Immature natural killer cell (primary cell): ENCODE measurements at regions not wholly inside any gene's neighbourhood (a gene's known extent, or its start where the extent isn't known, plus 50 kb on each side); places are given as distances from the start of the nearest gene placed in this dataset.
"Not testable (repeated sequence)": the region's sequence is repeated elsewhere in the genome, so short reads cannot be mapped to it uniquely, and the experiment has no call there.

ENCODE experiments used
- DNase-seq, 3 donors: peaks; one replicate each; pipeline ENCODE4 v3.0.0; 2022; ENCODE audit warnings: mixed read lengths in 1 of 3
- H3K27ac Mint-ChIP-seq, 6 donors: one replicate each; pipeline ENCODE4 v1.8.0; 2020; ENCODE audit warnings: mixed read lengths in 6 of 6, mild to moderate bottlenecking in 5 of 6, inconsistent platforms in 4 of 6, moderate library complexity in 3 of 6
- H3K27me3 Mint-ChIP-seq, 3 donors: one replicate each; pipeline ENCODE4 v1.8.0; 2020 to 2021; ENCODE audit warnings: low read depth in 3 of 3, mild to moderate bottlenecking in 3 of 3, mixed read lengths in 3 of 3, moderate library complexity in 3 of 3, inconsistent platforms in 1 of 3
- H3K36me3 Mint-ChIP-seq, 3 donors: one replicate each; pipeline ENCODE4 v1.8.0; 2020; ENCODE audit warnings: mixed read lengths in 3 of 3, inconsistent platforms in 2 of 3, mild to moderate bottlenecking in 2 of 3
- H3K4me1 Mint-ChIP-seq, 2 donors: one replicate each; pipeline ENCODE4 v1.8.0; 2020; ENCODE audit warnings: inconsistent platforms in 2 of 2, mild to moderate bottlenecking in 2 of 2, mixed read lengths in 2 of 2, moderate library complexity in 1 of 2
- H3K4me3 Mint-ChIP-seq, 5 donors: one replicate each; pipeline ENCODE4 v1.8.0; 2020; ENCODE audit warnings: mild to moderate bottlenecking in 5 of 5, mixed read lengths in 5 of 5, inconsistent platforms in 3 of 5, moderate library complexity in 3 of 5
- H3K9me3 Mint-ChIP-seq, 6 donors: one replicate each; pipeline ENCODE4 v1.8.0; 2020; ENCODE audit warnings: mild to moderate bottlenecking in 6 of 6, mixed read lengths in 6 of 6, inconsistent platforms in 4 of 6, moderate library complexity in 3 of 6

- Mint-ChIP-seq H3K27ac (no peak overlapping the region), H3K36me3 (no peaks in the 10 kb centered on the region), H3K4me3 (no peak overlapping the region), H3K27me3 (peaks cover 0 to 9% (median 8%) of the 10 kb centered on the region in 3 donors), H3K9me3 (no peaks in the 10 kb centered on the region), H3K4me1 (peaks cover 9 to 12% of the 10 kb centered on the region in 2 donors)
- DNase-seq, result no peak
These were observed 89.3 kb downstream of the ZBTB18 start for GRCh38 chr1:244140420-244140819.

DNA sequence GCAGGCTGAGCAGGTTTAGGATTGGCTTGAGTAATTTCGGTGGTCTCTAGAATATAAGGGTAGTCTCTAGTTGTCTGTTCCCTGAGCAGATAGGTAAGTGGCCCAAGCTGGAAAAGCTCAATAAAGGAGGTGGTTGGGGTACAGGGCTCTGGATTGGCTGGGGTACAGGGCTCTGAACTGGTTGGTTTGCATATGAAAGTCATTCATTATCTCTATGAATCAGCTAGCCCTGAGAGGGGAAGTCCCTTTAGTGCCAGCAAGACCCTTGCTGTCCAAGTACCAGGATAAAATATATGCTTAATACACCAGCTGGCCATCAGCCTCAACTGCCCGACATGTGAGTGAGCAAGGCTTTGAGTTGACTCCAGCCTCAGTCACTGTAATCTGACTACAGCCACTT lies 93.0 kb downstream of the ZBTB18 start:
- no peaks in the 10 kb centered on the region for H3K9me3 Mint-ChIP-seq
- H3K4me1 Mint-ChIP-seq, result no peaks in the 10 kb centered on the region
- no peak overlapping the region for H3K4me3 Mint-ChIP-seq
- no peaks in the 10 kb centered on the region for H3K36me3 Mint-ChIP-seq
- peaks cover 0 to 4% (median 3%) of the 10 kb centered on the region in 3 donors for H3K27me3 Mint-ChIP-seq
- no peak overlapping the region for H3K27ac Mint-ChIP-seq
- no peak for DNase-seq

DNA sequence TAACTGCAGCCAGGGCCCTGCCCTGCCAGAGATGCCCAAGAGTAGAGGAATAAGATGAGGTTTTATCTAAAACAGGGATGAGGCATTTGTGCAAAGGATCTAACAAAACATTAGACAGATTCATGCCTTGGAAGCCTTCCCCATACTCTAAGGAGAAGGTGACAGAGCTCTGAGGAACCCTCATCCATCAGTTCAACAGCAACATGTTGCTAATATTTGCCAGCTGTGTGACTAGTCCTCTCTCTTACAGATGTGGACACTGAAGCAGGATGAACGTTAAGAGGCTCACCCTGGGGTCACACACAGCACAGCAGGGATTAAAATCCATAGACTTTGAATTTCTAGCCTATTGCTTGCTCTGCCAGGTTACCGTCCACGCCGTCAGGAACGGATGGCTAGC lies 99.0 kb downstream of the ZBTB18 start:
- Mint-ChIP-seq H3K4me1 (no peaks in the 10 kb centered on the region), H3K4me3 (no peak overlapping the region), H3K36me3 (no peaks in the 10 kb centered on the region), H3K27me3 (peaks cover 0 to 4% (median 0%) of the 10 kb centered on the region in 3 donors), H3K27ac (no peak overlapping the region), H3K9me3 (no peaks in the 10 kb centered on the region)
- no peak for DNase-seq

DNA sequence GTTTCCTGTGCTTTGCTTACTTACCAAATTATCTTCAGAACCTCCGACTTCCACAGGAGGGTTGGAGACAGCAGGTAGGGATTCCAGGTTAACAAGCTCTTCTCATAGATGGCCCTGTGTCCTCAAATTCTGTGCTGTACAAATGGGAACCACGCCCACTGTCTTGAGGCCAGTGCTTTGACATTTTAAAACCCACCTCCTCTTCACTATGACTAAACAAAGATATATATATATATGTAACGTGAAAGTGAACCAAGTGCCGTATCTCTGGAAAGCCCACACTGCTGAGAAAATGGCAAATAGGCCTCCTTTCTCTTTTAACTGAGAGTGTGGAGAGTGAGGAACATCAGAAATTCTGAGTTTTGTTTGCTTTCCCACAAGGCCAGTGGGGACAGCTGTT lies 99.6 kb downstream of the ZBTB18 start:
- Mint-ChIP-seq H3K27ac (no peak overlapping the region), H3K9me3 (no peaks in the 10 kb centered on the region), H3K4me1 (peaks cover 0 to 2% of the 10 kb centered on the region in 2 donors), H3K4me3 (no peak overlapping the region), H3K27me3 (peaks cover 0 to 4% (median 2%) of the 10 kb centered on the region in 3 donors), H3K36me3 (no peaks in the 10 kb centered on the region)
- no peak for DNase-seq

- Mint-ChIP-seq H3K4me1 (peaks cover 0 to 5% of the 10 kb centered on the region in 2 donors), H3K4me3 (no peak overlapping the region), H3K27me3 (peaks cover 0 to 6% (median 2%) of the 10 kb centered on the region in 3 donors), H3K9me3 (no peaks in the 10 kb centered on the region), H3K36me3 (no peaks in the 10 kb centered on the region), H3K27ac (no peak overlapping the region)
- DNase-seq, result no peak
These were observed 100.5 kb downstream of the ZBTB18 start for GRCh38 chr1:244151537-244151936.

DNA sequence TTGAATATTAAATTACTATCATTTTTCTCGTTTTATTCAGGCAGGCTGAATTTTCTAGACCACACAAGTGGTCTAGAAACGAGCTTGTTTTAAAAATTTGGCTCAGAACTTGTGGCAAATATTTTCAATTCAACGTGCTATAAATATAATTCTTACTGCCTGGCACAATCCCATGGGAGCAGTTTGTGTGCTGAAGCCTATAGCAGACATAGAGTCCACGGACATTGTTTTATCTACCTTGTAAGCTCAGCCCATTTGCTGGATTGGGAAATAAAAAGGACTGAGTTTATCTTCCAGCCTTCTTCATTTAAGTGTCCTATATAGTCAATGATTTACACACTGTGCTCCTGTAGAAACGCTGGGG lies 103.4 kb downstream of the ZBTB18 start:
- H3K9me3 Mint-ChIP-seq, result no peaks in the 10 kb centered on the region
- H3K27me3 Mint-ChIP-seq, result peaks cover 2 to 7% (median 2%) of the 10 kb centered on the region in 3 donors
- H3K4me3 Mint-ChIP-seq, result no peak overlapping the region
- no peak overlapping the region for H3K27ac Mint-ChIP-seq
- no peaks in the 10 kb centered on the region for H3K36me3 Mint-ChIP-seq
- peaks cover 0 to 5% of the 10 kb centered on the region in 2 donors for H3K4me1 Mint-ChIP-seq
- no peak for DNase-seq

- H3K27ac Mint-ChIP-seq, result no peak overlapping the region
- peaks cover 2 to 6% (median 2%) of the 10 kb centered on the region in 3 donors for H3K27me3 Mint-ChIP-seq
These were observed 103.9 kb downstream of the ZBTB18 start for GRCh38 chr1:244154872-244155531.

DNA sequence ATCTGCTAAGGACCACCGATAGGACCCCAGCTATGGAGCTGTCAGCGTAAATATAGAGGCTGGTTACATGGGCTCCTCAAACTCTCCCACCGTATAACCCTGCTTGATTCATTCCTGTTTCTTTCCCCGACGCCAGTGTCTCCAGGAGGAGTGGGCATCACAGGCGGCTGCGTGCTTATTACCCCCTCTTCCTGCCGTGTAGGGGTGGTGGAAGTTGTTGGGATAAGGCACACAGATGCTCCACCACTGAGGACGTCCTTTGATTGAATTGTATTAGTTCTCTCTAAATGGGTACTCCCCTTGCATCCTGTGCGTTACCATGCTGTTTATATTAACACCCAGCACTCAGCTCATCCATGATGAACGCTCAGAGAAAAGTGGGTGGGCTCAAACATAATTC lies 104.6 kb downstream of the ZBTB18 start:
- DNase-seq, result no peak
- Mint-ChIP-seq H3K27me3 (peaks cover 2 to 6% (median 2%) of the 10 kb centered on the region in 3 donors), H3K9me3 (no peaks in the 10 kb centered on the region), H3K4me1 (peaks cover 0 to 5% of the 10 kb centered on the region in 2 donors), H3K27ac (no peak overlapping the region), H3K4me3 (no peak overlapping the region), H3K36me3 (no peaks in the 10 kb centered on the region)

More at GRCh38 chr1:244154872-244155531, 103.9 kb downstream of the ZBTB18 start:
- Mint-ChIP-seq H3K9me3 (no peaks in the 10 kb centered on the region), H3K4me3 (no peak overlapping the region), H3K4me1 (peaks cover 0 to 5% of the 10 kb centered on the region in 2 donors), H3K36me3 (no peaks in the 10 kb centered on the region)
- DNase-seq, result peak in 2 of 3 donors; percentile 7 to 15

DNA sequence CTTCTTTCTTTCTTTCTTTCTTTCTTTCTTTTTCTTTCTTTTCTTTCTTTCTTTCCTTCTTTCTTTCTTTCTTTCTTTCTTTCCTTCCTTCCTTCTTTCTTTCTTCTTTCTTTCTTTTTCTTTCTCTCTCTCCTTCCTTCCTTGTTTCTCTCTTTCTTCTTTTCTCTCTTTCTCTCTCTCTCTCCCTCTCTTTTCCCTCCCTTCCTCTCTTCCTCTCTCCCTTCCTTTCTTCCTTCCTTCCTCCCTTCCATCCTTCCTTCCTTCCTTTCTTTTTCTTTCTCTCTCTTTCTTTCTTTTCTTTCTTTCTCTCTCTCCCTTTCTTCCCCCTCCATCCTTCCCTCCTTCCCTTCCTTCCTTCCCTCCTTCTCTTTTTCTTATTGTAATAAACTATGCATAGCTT lies 105.5 kb downstream of the ZBTB18 start:
- DNase-seq, H3K36me3 Mint-ChIP-seq, H3K27me3 Mint-ChIP-seq, H3K4me1 Mint-ChIP-seq, H3K4me3 Mint-ChIP-seq, H3K9me3 Mint-ChIP-seq: not testable (repeated sequence)
- peak overlapping the region in 1 of 6 donors; percentile 43 for H3K27ac Mint-ChIP-seq

- H3K27ac Mint-ChIP-seq, result no peak overlapping the region
- H3K36me3 Mint-ChIP-seq, result no peaks in the 10 kb centered on the region
- no peaks in the 10 kb centered on the region for H3K9me3 Mint-ChIP-seq
- no peak overlapping the region for H3K4me3 Mint-ChIP-seq
- H3K4me1 Mint-ChIP-seq, result peaks cover 0 to 5% of the 10 kb centered on the region in 2 donors
- peaks cover 2 to 6% (median 2%) of the 10 kb centered on the region in 3 donors for H3K27me3 Mint-ChIP-seq
- DNase-seq, result no peak
These were observed 106.8 kb downstream of the ZBTB18 start for GRCh38 chr1:244157731-244158438.

DNA sequence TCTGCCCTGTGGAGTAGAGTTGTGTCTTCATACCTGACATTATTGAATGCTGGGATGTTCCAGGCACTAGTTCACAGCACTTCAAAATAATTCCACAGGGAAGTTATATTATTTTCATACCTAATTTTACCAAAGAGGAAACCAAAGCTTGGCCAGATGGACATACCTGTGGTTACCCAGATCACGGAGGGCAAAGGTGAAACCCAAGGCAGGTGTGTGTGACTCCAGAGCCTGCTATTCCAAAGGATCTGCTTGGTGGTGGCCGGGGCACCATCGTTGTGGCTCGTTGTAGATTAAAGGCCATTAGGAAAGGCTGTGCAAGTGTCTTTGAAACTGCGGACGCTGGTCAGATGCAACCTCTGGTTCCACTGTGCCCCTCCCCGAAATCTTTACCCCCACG lies 108.6 kb downstream of the ZBTB18 start:
- H3K9me3 Mint-ChIP-seq, result no peaks in the 10 kb centered on the region
- H3K36me3 Mint-ChIP-seq, result no peaks in the 10 kb centered on the region
- H3K4me1 Mint-ChIP-seq, result peaks cover 0 to 5% of the 10 kb centered on the region in 2 donors
- H3K27ac Mint-ChIP-seq, result no peak overlapping the region
- DNase-seq, result no peak
- H3K4me3 Mint-ChIP-seq, result no peak overlapping the region
- peaks cover 2 to 6% (median 2%) of the 10 kb centered on the region in 3 donors for H3K27me3 Mint-ChIP-seq

DNA sequence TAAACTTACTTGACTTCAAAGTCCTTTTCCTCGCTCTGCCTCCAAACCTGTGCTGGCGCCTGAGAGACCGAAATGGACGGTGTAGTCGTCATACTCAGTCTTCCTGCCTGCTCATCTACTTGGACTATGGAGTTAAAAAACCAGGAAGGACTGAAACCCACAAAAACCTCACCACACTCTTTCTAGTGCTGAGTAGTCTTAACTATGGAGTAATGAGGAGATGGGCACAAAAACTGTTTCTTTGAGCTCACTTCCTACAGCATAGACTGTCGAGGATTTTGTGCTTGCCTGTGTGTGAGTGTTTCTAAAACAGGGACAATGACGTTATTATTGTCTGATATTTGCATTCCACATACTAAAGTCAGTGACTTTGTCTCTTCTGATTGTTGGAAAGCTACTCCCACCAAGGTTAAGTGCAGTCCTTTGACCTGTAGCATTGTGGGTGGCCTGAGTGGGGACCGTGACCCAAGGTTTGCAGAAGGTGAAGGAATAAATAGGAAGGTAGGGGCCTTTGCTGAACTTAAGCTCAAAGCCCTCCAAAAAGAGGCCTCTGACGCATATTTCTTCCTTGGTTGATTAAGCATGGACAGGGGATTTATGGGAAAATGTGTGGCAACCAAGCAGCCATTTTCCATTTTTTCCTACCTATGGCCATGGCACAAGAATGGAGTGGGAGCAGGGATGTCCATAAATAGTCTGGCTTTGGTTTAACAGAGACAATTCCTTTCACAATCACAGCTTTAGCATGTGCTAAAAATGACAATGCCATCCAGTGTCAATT lies 109.6 kb downstream of the ZBTB18 start:
- no peaks in the 10 kb centered on the region for H3K9me3 Mint-ChIP-seq

DNA sequence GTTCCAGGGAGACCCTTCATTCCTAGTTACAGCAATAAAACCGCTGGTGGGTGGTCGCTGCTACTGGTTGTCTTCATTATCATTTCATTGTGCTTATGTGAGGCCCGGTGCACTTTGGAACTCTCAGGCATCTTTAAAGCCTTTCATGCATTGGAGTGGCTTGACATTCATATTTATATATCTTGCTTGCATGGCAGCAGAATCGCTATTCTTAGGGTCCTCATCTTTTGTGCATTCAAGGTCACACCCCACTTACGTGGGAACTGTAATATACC lies 110.1 kb downstream of the ZBTB18 start:
- Mint-ChIP-seq H3K36me3 (no peaks in the 10 kb centered on the region), H3K27me3 (peaks cover 0 to 2% (median 2%) of the 10 kb centered on the region in 3 donors), H3K9me3 (no peaks in the 10 kb centered on the region), H3K4me3 (no peak overlapping the region), H3K27ac (no peak overlapping the region), H3K4me1 (no peaks in the 10 kb centered on the region)
- no peak for DNase-seq

More for the DNA sequence above, 109.6 kb downstream of the ZBTB18 start:
- peaks cover 0 to 3% of the 10 kb centered on the region in 2 donors for H3K4me1 Mint-ChIP-seq
- H3K36me3 Mint-ChIP-seq, result no peaks in the 10 kb centered on the region
- no peak overlapping the region for H3K4me3 Mint-ChIP-seq
- no peak for DNase-seq
- peaks cover 0 to 4% (median 2%) of the 10 kb centered on the region in 3 donors for H3K27me3 Mint-ChIP-seq
- no peak overlapping the region for H3K27ac Mint-ChIP-seq

- Mint-ChIP-seq H3K9me3 (no peaks in the 10 kb centered on the region), H3K27ac (no peak overlapping the region), H3K27me3 (no peaks in the 10 kb centered on the region), H3K4me3 (no peak overlapping the region), H3K36me3 (no peaks in the 10 kb centered on the region), H3K4me1 (no peaks in the 10 kb centered on the region)
- DNase-seq, result no peak
These were observed 111.9 kb downstream of the ZBTB18 start for GRCh38 chr1:244162786-244163530.
